ENCODE measurements at regions not wholly inside any gene's neighbourhood (a gene's known extent, or its start where the extent isn't known, plus 50 kb on each side); places are given as distances from the start of the nearest gene placed in this dataset.

DNA sequence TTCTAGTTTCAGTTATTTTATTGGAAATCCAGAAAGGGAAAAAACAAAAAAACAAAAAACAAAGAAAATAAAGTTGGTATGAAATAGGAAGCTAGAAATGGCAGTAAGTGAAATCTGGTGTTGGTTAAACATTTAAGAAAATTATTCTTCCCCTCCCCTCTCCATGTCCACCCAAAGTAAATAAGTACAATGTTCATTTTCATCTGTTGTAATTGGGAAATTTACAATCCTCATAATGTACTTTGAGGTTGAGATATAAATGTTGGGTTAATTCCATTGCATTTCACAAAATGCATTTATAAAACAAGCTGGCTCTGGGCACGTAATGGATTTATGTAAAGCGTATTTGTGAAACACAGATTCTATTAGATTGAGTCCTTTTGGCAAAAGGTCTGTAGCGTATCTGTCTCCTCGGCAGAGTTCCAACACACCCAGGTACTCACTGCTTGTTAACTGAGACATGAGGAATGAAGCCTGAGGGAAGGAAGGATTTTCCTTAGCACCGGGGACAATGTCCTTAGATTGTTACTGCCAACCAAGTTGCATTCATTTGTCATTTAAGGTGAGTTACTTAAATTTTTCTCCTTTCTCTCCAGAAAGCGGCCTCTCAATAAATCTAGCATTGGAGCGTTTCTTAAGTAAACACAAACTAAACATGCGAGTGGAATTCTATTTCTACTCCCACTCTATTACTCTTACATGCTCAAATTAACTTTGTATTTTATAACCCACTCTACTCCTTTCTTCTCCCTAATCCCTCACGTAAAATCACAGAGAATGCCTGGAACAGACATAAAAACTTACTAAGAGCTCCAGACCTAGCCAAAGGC is 912.3 kb upstream of the WWC1 start:
- TF ChIP-seq, protein P1, sequence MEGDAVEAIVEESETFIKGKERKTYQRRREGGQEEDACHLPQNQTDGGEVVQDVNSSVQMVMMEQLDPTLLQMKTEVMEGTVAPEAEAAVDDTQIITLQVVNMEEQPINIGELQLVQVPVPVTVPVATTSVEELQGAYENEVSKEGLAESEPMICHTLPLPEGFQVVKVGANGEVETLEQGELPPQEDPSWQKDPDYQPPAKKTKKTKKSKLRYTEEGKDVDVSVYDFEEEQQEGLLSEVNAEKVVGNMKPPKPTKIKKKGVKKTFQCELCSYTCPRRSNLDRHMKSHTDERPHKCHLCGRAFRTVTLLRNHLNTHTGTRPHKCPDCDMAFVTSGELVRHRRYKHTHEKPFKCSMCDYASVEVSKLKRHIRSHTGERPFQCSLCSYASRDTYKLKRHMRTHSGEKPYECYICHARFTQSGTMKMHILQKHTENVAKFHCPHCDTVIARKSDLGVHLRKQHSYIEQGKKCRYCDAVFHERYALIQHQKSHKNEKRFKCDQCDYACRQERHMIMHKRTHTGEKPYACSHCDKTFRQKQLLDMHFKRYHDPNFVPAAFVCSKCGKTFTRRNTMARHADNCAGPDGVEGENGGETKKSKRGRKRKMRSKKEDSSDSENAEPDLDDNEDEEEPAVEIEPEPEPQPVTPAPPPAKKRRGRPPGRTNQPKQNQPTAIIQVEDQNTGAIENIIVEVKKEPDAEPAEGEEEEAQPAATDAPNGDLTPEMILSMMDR (IDR thresholded peaks at IDR 0.05): no peak
- TF ChIP-seq EZH2 (IDR thresholded peaks at IDR 0.05; ENCODE audit: borderline replicate concordance, insufficient read depth, low read depth, low read length, poor library complexity, severe bottlenecking): no peak
- intact Hi-C loops (cut with micrococcal nuclease): no loop called here
- Histone ChIP-seq H3K36me3 (replicated peaks in 1 of 2; ENCODE audit: control extremely low read depth in 1 of 2, control insufficient read depth in 1 of 2, extremely low read depth in 1 of 2, insufficient read depth in 2 of 2, low read length in 1 of 2) (no peaks in the 10 kb centered on the region), H3K9ac (ENCODE audit: low read length) (no peak overlapping the region), H2AFZ (ENCODE audit: insufficient read depth, low read depth, low read length, poor library complexity, severe bottlenecking) (no peak overlapping the region), H3K4me3 (ENCODE audit: control extremely low read depth in 1 of 5, extremely low read depth in 1 of 5, insufficient read depth in 1 of 5, low read depth in 2 of 5, low read length in 4 of 5) (no peak overlapping the region), H3K4me1 (ENCODE audit: control insufficient read depth in 2 of 2, insufficient read depth in 2 of 2, low read length in 2 of 2) (no peaks in the 10 kb centered on the region), H3K27ac (ENCODE audit: low read length in 2 of 2) (no peak overlapping the region), H3K9me3 (ENCODE audit: control extremely low read depth in 1 of 3, control insufficient read depth in 2 of 3, insufficient read depth in 1 of 3, low read length in 2 of 3) (peaks cover 0 to 3% (median 0%) of the 10 kb centered on the region in 3 donors), H3K27me3 (replicated peaks in 1 of 4; ENCODE audit: control extremely low read depth in 1 of 4, control insufficient read depth in 3 of 4, insufficient read depth in 4 of 4, low read length in 3 of 4) (no peaks in the 10 kb centered on the region), H3K79me2 (ENCODE audit: control insufficient read depth, insufficient read depth, low read length) (no peaks in the 10 kb centered on the region), H3K4me2 (replicated peaks; ENCODE audit: low read depth, low read length, poor library complexity, severe bottlenecking) (no peak overlapping the region), H4K20me1 (ENCODE audit: control insufficient read depth, insufficient read depth, low read length, poor library complexity, severe bottlenecking) (no peaks in the 10 kb centered on the region)
- Mint-ChIP-seq H3K4me3 (no peak overlapping the region), H3K4me1 (no peaks in the 10 kb centered on the region), H3K9me3 (ENCODE audit: insufficient read depth) (no peaks in the 10 kb centered on the region), H3K27ac (no peak overlapping the region), H3K27me3 (no peaks in the 10 kb centered on the region)
- ChIA-PET POLR2A (no interaction called here), CTCF (no interaction called here)
- WGBS (ENCODE audit: insufficient coverage): 83% methylated on average over 2 of the region's 9 CpGs
- ATAC-seq (ENCODE audit: low read depth) (no peak), DNase-seq (no peak)

GRCh38 chr5:167381457-167381856 is 910.0 kb upstream of the WWC1 start:
- DNase-seq: no peak
- no peaks in the 10 kb centered on the region for H3K27me3 Mint-ChIP-seq

More at GRCh38 chr5:167381457-167381856, 910.0 kb upstream of the WWC1 start:
- CTCF ChIA-PET: no interaction called here
- H4K20me1 ChIP-seq (ENCODE audit: control insufficient read depth, insufficient read depth, low read length, poor library complexity, severe bottlenecking): no peaks in the 10 kb centered on the region
- no peak for ATAC-seq (ENCODE audit: low read depth)
- no peak overlapping the region for H3K4me2 ChIP-seq (replicated peaks; ENCODE audit: low read depth, low read length, poor library complexity, severe bottlenecking)
- intact Hi-C loops (cut with micrococcal nuclease): no loop called here
- no peaks in the 10 kb centered on the region for H3K36me3 ChIP-seq (replicated peaks in 1 of 2; ENCODE audit: control extremely low read depth in 1 of 2, control insufficient read depth in 1 of 2, extremely low read depth in 1 of 2, insufficient read depth in 2 of 2, low read length in 1 of 2)
- Mint-ChIP-seq H3K4me3 (no peak overlapping the region), H3K9me3 (ENCODE audit: insufficient read depth) (no peaks in the 10 kb centered on the region), H3K27ac (no peak overlapping the region), H3K4me1 (no peaks in the 10 kb centered on the region)
- no peaks in the 10 kb centered on the region for H3K27me3 ChIP-seq (replicated peaks in 1 of 4; ENCODE audit: control extremely low read depth in 1 of 4, control insufficient read depth in 3 of 4, insufficient read depth in 4 of 4, low read length in 3 of 4)
- no CpG with 5 or more reads among the region's 1 CpG for WGBS (ENCODE audit: insufficient coverage)
- no peaks in the 10 kb centered on the region for H3K9me3 ChIP-seq (ENCODE audit: control extremely low read depth in 1 of 3, control insufficient read depth in 2 of 3, insufficient read depth in 1 of 3, low read length in 2 of 3)
- no peak overlapping the region for H2AFZ ChIP-seq (ENCODE audit: insufficient read depth, low read depth, low read length, poor library complexity, severe bottlenecking)
- H3K4me3 ChIP-seq (ENCODE audit: control extremely low read depth in 1 of 5, extremely low read depth in 1 of 5, insufficient read depth in 1 of 5, low read depth in 2 of 5, low read length in 4 of 5): no peak overlapping the region
- H3K79me2 ChIP-seq (ENCODE audit: control insufficient read depth, insufficient read depth, low read length): no peaks in the 10 kb centered on the region
- H3K9ac ChIP-seq (ENCODE audit: low read length): no peak overlapping the region
- no peak overlapping the region for H3K27ac ChIP-seq (ENCODE audit: low read length in 2 of 2)
- H3K4me1 ChIP-seq (ENCODE audit: control insufficient read depth in 2 of 2, insufficient read depth in 2 of 2, low read length in 2 of 2): no peaks in the 10 kb centered on the region
- POLR2A ChIA-PET: no interaction called here
- TF ChIP-seq EZH2 (IDR thresholded peaks at IDR 0.05; ENCODE audit: borderline replicate concordance, insufficient read depth, low read depth, low read length, poor library complexity, severe bottlenecking): no peak
- TF ChIP-seq, protein P1 (IDR thresholded peaks at IDR 0.05): no peak
